ENCODE measurements at regions not wholly inside any gene's neighbourhood (a gene's known extent, or its start where the extent isn't known, plus 50 kb on each side); places are given as distances from the start of the nearest gene placed in this dataset.
"Not testable (repeated sequence)": the region's sequence is repeated elsewhere in the genome, so short reads cannot be mapped to it uniquely, and the experiment has no call there.

DNA sequence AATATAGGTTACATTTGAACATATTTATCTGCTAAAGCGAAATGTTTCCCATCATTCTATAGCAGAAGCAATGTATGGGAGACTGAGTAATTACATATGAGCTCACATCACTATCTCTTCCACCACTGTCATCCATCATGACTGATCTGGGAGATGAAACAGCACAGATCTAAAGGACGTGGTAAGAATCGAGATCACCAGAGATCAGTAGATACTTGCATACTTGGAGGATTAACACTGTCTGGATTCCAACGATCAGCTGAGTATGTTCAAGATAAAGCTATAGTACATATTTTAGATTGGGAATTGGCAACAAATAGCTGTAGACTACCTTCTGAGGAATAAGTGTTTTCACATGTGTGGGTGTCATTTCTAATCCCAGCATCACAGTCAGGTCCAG, 94.6 kb downstream of the FOXD4L6 start:
- TF ChIP-seq, protein P1, sequence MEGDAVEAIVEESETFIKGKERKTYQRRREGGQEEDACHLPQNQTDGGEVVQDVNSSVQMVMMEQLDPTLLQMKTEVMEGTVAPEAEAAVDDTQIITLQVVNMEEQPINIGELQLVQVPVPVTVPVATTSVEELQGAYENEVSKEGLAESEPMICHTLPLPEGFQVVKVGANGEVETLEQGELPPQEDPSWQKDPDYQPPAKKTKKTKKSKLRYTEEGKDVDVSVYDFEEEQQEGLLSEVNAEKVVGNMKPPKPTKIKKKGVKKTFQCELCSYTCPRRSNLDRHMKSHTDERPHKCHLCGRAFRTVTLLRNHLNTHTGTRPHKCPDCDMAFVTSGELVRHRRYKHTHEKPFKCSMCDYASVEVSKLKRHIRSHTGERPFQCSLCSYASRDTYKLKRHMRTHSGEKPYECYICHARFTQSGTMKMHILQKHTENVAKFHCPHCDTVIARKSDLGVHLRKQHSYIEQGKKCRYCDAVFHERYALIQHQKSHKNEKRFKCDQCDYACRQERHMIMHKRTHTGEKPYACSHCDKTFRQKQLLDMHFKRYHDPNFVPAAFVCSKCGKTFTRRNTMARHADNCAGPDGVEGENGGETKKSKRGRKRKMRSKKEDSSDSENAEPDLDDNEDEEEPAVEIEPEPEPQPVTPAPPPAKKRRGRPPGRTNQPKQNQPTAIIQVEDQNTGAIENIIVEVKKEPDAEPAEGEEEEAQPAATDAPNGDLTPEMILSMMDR (IDR thresholded peaks at IDR 0.05; ENCODE audit: low read depth, low read length, poor library complexity, severe bottlenecking): not testable (repeated sequence)
- not testable (repeated sequence) for TF ChIP-seq EZH2phosphoT487 (IDR thresholded peaks at IDR 0.05; ENCODE audit: borderline replicate concordance, low read length)
